M059J (cell line): ENCODE measurements at regions not wholly inside any gene's neighbourhood (a gene's known extent, or its start where the extent isn't known, plus 50 kb on each side); places are given as distances from the start of the nearest gene placed in this dataset.

Source experiments
- DNase-seq: peaks from one replicate; pipeline ENCODE4 v3.0.0-alpha.2; 2012; ENCODE audit warnings: low read depth

DNA sequence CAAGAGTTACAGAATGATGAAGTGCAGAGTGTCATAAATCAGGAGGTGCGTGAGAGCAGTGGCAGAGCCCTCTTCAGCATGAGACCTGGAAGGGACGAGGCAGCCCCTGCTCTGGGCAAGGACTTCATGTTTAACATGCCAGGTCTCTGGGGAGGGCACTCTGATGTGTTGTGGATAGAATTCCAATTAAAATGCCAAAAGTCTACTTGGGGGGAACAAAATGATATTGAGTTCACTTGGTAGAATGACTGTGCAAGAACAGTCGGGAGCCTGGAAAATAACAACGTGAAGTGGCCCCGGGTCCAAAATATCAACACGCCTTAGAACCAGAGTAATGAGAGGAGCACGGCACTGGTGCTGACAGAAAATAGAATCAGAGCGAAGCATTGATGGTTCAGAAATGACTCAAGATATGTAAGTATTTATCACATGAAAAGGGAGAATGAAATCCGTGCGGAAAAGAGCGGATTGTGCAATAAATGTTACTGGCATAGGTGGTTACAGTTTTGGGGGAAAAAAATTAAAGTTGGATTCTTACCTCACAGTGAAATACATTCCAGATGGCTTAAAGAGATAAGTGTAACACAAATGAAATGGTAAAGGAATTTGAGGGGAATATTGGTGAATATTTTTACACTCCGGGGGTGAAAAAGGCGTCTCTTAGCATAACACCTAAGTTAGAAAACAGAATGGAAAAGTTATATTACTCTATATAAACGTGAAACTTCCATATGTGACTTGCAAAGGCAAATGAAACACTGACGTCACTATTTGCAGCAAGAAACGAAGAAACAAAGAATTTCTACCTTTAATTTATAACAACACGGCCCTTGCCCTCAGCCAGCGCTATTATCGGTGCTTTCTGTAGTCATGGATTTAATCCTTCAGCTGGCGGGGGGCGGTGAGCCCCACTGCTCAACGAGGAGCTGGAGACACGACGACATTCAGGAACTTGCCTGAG lies 159.4 kb upstream of the TWIST2 start:
- DNase-seq: no peak

DNA sequence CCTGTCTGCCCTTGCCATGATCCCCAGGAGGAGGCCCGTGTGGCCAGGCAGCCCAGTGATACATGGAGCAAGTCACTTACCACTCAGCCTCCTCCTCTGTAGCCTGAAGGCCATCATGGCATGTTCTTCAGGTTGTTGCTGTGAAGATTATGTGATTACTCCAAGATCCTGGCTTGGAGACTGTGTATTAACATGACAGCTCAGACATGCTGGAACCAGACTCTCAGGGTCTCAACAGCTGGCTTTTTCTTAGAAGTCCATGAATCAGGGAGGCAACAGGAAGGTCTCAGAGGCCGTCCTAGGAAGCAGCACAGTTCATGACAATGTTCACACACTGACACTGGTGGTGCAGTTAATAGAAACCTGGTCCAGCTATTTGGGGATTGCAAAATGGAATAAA lies 158.6 kb upstream of the TWIST2 start:
- no peak for DNase-seq

DNA sequence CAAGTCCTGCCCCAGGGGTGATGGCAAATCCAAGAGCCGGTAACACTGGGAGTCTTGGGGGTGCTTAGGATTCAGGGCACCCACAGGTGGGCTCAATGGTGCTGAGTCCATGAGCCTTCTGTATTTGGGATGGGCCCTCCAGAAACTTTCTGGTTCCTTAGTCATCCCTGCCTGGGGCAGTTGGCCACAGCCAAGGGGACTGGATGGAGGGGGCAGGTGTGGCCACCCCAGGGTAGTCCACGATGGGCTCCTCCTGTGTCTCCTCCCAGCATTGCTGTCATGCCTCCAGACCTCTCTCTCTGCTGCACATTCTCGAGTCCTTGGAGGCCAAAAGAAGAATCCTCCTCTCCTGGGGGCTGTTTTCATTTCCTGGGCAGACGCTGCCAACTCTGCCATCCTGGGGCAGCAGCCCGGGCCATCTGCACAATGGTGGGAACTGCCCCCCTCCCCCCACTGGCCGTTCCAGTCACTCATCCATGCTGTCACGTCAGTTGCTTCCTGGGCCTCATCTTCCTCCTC lies 158.0 kb upstream of the TWIST2 start:
- DNase-seq: no peak

- DNase-seq: no peak
Observed at GRCh38 chr2:238690511-238690910, 157.4 kb upstream of the TWIST2 start.

GRCh38 chr2:238691596-238692491 lies 156.0 kb upstream of the TWIST2 start:
- DNase-seq: no peak

DNA sequence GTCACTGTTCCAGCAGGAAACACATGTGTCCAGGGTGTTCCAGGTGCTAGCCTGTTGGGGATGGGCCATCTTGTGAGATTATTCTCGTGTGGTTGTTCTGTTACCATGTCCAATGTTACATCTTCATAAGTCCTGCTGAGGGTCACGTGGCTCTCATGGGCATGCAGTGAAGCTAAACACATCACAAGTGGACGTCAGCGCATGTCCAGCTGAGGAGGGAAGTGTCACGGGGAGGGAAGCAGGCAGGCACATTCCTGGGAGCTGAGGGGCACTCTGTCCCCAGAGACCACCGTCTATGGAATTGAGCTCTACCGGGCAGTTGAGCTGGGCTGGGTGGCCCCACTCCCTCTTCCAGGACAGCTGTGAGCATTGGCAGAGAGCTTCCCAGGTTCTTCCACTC lies 155.3 kb upstream of the TWIST2 start:
- no peak for DNase-seq

- no peak for DNase-seq
Observed at GRCh38 chr2:238693337-238694093, 154.4 kb upstream of the TWIST2 start.

DNA sequence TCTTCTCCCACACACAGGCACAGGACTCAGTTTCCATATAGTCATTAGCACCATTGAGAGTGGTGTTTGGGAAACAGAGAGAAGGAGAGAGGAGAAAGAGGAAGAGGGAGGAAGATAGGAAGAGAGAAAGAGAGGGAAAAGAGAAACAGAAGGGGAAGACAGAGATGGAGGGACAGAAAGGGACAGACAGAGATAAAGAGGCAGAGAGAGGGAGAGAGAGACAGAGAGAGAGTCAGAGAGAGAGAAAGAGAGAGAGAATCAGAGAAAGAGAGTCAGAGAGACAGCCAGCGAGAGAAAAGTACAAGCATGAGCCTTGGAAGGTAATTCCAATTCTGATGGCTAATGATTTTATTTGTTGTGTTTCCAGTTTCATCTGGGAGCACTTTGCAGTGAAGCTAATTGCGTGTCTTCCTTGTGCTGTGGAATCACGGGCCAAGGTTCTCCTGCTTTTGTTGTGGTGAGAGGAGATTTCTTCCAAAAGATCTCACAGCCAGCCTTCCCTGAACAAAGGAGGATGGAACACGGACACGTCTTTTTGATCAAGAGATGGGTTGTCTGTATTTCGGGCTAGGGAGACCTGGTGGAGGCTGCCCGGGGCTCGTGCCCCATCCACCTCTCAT lies 153.6 kb upstream of the TWIST2 start:
- no peak for DNase-seq

- no peak for DNase-seq
Observed at GRCh38 chr2:238694922-238695321, 153.0 kb upstream of the TWIST2 start.

GRCh38 chr2:238695538-238695937 lies 152.3 kb upstream of the TWIST2 start:
- no peak for DNase-seq

- no peak for DNase-seq
Observed at GRCh38 chr2:238696331-238696730, 151.6 kb upstream of the TWIST2 start.

DNA sequence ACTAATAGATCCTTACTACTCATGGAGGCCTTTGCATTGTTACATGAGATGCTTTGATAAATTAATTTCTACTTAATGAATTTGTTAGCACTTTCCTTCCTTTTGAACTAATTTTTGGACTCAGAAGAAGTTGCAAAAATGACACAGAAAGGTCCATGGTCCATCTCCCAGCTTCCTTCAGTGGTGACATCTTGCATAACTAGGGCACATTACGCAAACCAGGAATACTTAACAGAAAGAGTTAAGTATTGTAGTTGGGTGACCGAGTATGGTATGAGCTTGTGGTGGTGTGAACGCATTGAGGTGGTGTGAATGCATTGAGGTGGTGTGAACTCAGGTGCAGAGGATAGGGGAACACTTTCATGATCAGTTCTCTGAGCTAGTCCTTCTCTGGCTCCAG lies 151.1 kb upstream of the TWIST2 start:
- no peak for DNase-seq

DNA sequence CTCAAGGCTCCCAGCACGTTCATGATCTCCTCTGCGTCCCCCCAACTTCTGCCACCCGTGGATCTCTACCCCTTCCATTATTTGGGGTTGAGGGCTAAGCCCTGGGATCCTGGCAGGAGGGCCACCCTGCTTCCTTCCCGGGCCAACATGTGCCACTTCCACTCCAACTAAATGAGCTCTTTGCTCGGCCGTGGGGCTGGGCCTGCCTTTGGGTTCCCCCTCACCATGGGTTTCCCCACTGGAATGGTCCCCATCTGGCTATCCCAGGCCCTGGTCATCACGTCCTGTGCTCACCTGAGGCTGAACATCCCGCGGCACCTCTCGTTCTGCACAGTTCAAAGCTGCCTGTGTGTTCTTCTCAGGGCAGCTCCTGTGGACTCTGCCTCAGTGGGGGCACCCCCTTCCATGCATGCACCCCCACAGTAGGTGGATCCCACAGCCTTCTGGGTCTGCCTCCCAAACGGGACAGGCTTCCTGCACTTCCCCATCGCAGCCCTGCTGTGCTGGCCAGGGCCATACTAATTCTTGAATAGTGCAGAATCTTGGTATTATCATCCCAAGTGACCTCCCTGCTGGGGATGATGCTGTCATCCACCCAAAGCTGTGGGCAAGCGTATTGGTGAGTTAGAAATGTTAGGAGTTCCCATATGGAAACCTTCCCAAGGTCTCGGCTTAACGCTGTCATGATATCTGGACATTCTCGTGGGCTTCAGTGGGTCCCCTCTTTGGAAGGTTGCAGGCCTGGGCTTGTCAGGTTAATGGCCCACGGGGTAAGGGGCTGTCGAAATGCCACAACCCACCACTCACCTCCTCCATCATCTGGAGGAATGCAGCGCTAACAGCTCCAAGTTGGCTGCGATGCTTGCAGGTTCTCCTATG lies 150.5 kb upstream of the TWIST2 start:
- no peak for DNase-seq

DNA sequence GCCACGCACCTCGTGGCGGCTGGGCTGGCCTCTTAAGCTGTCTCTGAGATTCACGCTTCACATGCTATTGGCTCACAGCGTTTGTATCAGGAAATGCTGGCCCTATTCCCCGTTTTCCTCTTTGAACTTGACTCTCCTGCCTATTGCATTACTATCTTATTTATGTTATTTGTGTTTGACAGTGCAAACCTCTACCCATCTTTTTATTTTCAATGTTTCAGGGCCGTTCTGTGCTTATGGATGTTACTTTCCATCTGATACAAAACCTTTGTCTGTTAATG lies 149.9 kb upstream of the TWIST2 start:
- no peak for DNase-seq

GRCh38 chr2:238698451-238699306 lies 149.2 kb upstream of the TWIST2 start:
- no peak for DNase-seq

GRCh38 chr2:238699307-238700116 lies 148.4 kb upstream of the TWIST2 start:
- DNase-seq: no peak

DNA sequence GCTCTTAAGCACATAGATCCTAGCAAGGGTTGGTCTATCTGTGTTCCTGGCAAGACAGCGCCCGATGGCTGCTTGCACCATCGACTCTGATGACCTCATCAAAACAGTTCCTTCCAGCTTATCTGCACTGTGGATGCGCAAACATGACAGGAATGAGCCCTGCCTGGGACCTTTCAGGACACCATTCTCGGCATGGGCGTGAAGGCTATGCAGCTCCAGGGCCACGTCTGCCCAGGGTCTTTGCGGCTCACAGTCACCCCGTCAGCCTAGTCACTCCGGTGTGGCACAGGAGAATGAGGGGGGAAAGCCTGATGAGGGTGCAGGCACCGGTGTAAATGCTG lies 147.8 kb upstream of the TWIST2 start:
- no peak for DNase-seq

- DNase-seq: no peak
Observed at GRCh38 chr2:238700506-238701340, 147.2 kb upstream of the TWIST2 start.
